Liver (tissue), 3 donors: ENCODE measurements at regions not wholly inside any gene's neighbourhood (a gene's known extent, or its start where the extent isn't known, plus 50 kb on each side); places are given as distances from the start of the nearest gene placed in this dataset.

Experiments used
- ATF3 ChIP-seq: IDR thresholded peaks from 2 replicates; pipeline ENCODE4 v1.6.1; 2016; ENCODE audit warnings: antibody characterized with exemption
- CTCF ChIP-seq: fragments of 150-350 bp; IDR thresholded peaks from 2 replicates; pipeline ENCODE4 v1.5.1; 2017; ENCODE audit warnings: improper control_type of control experiment, low read depth, low read length; ENCODE audit not compliant: missing input control
- FOXA1 ChIP-seq: IDR thresholded peaks from 2 replicates; pipeline ENCODE4 v1.6.1; 2016; ENCODE audit warnings: antibody characterized with exemption
- GABPA ChIP-seq, 2 donors: IDR thresholded peaks in 1 of 2; conservative IDR thresholded peaks in 1 of 2; 2 replicates each; pipeline ENCODE4 v1.6.1; 2016; ENCODE audit warnings: antibody characterized with exemption in 2 of 2, mild to moderate bottlenecking in 1 of 2, moderate library complexity in 1 of 2
- MAX ChIP-seq: IDR thresholded peaks from 2 replicates; pipeline ENCODE4 v1.6.1; 2016; ENCODE audit warnings: antibody characterized with exemption
- RAD21 ChIP-seq, 2 donors: IDR thresholded peaks; 2 replicates each; pipeline ENCODE4 v1.6.1; 2016; ENCODE audit warnings: antibody characterized with exemption in 2 of 2, mild to moderate bottlenecking in 2 of 2
- REST ChIP-seq: IDR thresholded peaks from 2 replicates; pipeline ENCODE4 v1.6.1; 2016; ENCODE audit warnings: antibody characterized with exemption, mild to moderate bottlenecking
- TAF1 ChIP-seq: conservative IDR thresholded peaks from 2 replicates; pipeline ENCODE4 v1.6.1; 2016; ENCODE audit warnings: antibody characterized with exemption, mild to moderate bottlenecking
- YY1 ChIP-seq: IDR thresholded peaks from 2 replicates; pipeline ENCODE4 v1.6.1; 2016; ENCODE audit warnings: antibody characterized with exemption, mild to moderate bottlenecking
- donor health status: healthy.
- donor health status: healthy.

GRCh38 chr5:153039501-153039900 is 451.0 kb upstream of the GRIA1 start:
- TF ChIP-seq CTCF (no peak), YY1 (no peak), RAD21 (IDR thresholded peaks at IDR 0.05) (no peak), TAF1 (no peak), FOXA1 (no peak), REST (no peak), MAX (no peak), ATF3 (no peak), GABPA (IDR thresholded peaks at IDR 0.05 in 1 of 2, conservative IDR thresholded peaks at IDR 0.05 in 1 of 2) (no peak)
